PC-9 (cell line): ENCODE measurements at regions not wholly inside any gene's neighbourhood (a gene's known extent, or its start where the extent isn't known, plus 50 kb on each side); places are given as distances from the start of the nearest gene placed in this dataset.
A peak's percentile ranks its signal among the peaks of the same experiment; 100 is the strongest.

Experiments used
- BruUV-seq: library from RNA; stranded (reverse); fragments of 400-500 nt; replicated peaks from 2 replicates; lab custom pipeline; 2021; lab: Mats Ljungman, UMichigan
- CTCF ChIA-PET: fragments of 300-600 bp; sonication (Branson Sonifier 250); formaldehyde crosslinking; loops from one replicate; lab custom pipeline; 2022; ENCODE audit warnings: antibody characterized with exemption; lab: Charles Lee
- POLR2A ChIA-PET: fragments of 300-600 bp; sonication (Branson Sonifier 250); formaldehyde crosslinking; loops from one replicate; lab custom pipeline; 2022; ENCODE audit warnings: antibody characterized with exemption; ENCODE audit not compliant: unreplicated experiment; lab: Charles Lee
- DNase-seq, 2 experiments: peaks; one replicate each; pipeline versions ENCODE4 v3.0.0 to v3.0.0-alpha.2; 2015 to 2022; ENCODE audit warnings: mixed read lengths in 1 of 2
- H2AFZ ChIP-seq: fragments of 200-600 bp; sonication (generic); 2 replicates; pipeline ENCODE4 v1.8.1; 2017; ENCODE audit warnings: antibody characterized with exemption
- H3F3A ChIP-seq: fragments of 200-600 bp; sonication (generic); 2 replicates; pipeline ENCODE4 v1.8.1; 2017; ENCODE audit warnings: antibody characterized with exemption, mild to moderate bottlenecking, low read depth; ENCODE audit not compliant: insufficient read depth
- H3K27ac ChIP-seq: fragments of 200-600 bp; sonication (generic); 2 replicates; pipeline ENCODE4 v1.6.1; 2016; ENCODE audit warnings: mixed run types
- H3K27me3 ChIP-seq: fragments of 200-600 bp; sonication (generic); 2 replicates; pipeline ENCODE4 v1.6.1; 2016; ENCODE audit warnings: low read depth, mixed run types; ENCODE audit not compliant: insufficient read depth
- H3K36me3 ChIP-seq: fragments of 200-600 bp; sonication (generic); 2 replicates; pipeline ENCODE4 v1.6.1; 2016; ENCODE audit warnings: low read depth, mixed run types
- H3K4me1 ChIP-seq: fragments of 200-600 bp; sonication (generic); replicated peaks from 2 replicates; pipeline ENCODE4 v1.6.1; 2016; ENCODE audit warnings: mixed run types; ENCODE audit not compliant: insufficient read depth
- H3K4me2 ChIP-seq: fragments of 200-600 bp; sonication (generic); 2 replicates; pipeline ENCODE4 v1.6.1; 2017; ENCODE audit warnings: mixed run types
- H3K4me3 ChIP-seq: fragments of 200-600 bp; sonication (generic); 2 replicates; pipeline ENCODE4 v1.6.1; 2016; ENCODE audit warnings: mixed run types
- H3K79me2 ChIP-seq: fragments of 200-600 bp; sonication (generic); 2 replicates; pipeline ENCODE4 v1.6.1; 2017; ENCODE audit warnings: low read depth, mixed run types
- H3K9me2 ChIP-seq: fragments of 200-600 bp; sonication (generic); 2 replicates; pipeline ENCODE4 v1.8.1; 2017; ENCODE audit warnings: mild to moderate bottlenecking; ENCODE audit not compliant: insufficient read depth
- H3K9me3 ChIP-seq: fragments of 200-600 bp; sonication (generic); 2 replicates; pipeline ENCODE4 v1.8.1; 2016; ENCODE audit warnings: low read depth; ENCODE audit not compliant: insufficient read depth
- H4K20me1 ChIP-seq: fragments of 200-600 bp; sonication (generic); 2 replicates; pipeline ENCODE4 v1.8.1; 2017; ENCODE audit not compliant: insufficient read depth
- EZH2 ChIP-seq: fragments of 200-600 bp; sonication (generic); IDR thresholded peaks from 2 replicates; pipeline ENCODE4 v1.8.0; 2017; ENCODE audit warnings: antibody characterized with exemption, low read depth
- intact Hi-C: fragments of 100-400 bp; cut with micrococcal nuclease; formaldehyde crosslinking; loops from one replicate; pipeline ENCODE4 v1.10.0; 2022; ENCODE audit not compliant: unreplicated experiment
- TF ChIP-seq, protein P1 (sequence below): fragments of 200-600 bp; sonication (generic); conservative IDR thresholded peaks from 2 replicates; pipeline ENCODE4 v1.6.1; 2017; ENCODE audit warnings: mixed run types, antibody characterized with exemption, mild to moderate bottlenecking, moderate library complexity

DNA sequence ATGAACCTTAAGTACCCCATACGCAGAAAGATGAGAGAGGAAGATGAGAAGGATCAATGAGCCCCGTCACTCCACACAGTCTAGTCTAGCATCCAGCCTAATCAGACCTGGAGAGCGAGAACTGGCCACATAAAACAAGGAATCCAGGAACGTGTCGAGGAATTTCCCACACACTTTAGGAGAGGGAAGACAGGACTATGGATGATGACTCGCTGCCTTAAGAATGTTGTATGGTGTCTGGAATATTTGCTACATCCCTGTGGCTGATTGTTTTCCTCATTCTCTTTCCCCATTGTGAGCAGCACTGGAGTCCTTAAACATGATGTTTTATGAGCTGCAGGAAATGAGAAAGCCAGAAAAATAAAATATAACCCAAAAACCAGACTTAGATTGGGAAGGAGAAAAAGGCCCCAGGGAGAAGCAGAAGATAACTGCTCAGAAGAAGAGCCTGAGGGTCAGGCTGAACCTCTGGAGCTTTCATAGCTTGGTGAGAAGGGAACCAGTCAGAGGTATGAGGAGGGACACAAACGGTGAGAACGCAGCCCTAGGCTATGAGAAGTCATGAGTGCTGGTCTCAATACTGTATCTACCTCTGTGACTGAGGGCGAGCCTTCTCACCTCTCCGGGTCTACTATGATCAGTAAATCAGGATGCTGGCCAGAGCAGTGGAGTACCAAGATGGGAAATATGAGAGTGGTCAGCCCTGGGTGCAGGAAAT lies 139.5 kb upstream of the NOCT start:
- H3K4me2 ChIP-seq = 0 out of 2 replicates have a peak overlapping the region, but pooled peaks have one; percentile 16
- no peaks in the 10 kb centered on the region for H4K20me1 ChIP-seq
- BruUV-seq = no TSS peak
- H3K27ac ChIP-seq = no peak overlapping the region
- H3F3A ChIP-seq = no peaks in the 10 kb centered on the region
- no peaks in the 10 kb centered on the region for H3K27me3 ChIP-seq
- H3K4me1 ChIP-seq = peaks cover 7% of the 10 kb centered on the region
- H2AFZ ChIP-seq = no peak overlapping the region
- H3K4me3 ChIP-seq = no peak overlapping the region
- TF ChIP-seq EZH2 = no peak
- TF ChIP-seq, protein P1, sequence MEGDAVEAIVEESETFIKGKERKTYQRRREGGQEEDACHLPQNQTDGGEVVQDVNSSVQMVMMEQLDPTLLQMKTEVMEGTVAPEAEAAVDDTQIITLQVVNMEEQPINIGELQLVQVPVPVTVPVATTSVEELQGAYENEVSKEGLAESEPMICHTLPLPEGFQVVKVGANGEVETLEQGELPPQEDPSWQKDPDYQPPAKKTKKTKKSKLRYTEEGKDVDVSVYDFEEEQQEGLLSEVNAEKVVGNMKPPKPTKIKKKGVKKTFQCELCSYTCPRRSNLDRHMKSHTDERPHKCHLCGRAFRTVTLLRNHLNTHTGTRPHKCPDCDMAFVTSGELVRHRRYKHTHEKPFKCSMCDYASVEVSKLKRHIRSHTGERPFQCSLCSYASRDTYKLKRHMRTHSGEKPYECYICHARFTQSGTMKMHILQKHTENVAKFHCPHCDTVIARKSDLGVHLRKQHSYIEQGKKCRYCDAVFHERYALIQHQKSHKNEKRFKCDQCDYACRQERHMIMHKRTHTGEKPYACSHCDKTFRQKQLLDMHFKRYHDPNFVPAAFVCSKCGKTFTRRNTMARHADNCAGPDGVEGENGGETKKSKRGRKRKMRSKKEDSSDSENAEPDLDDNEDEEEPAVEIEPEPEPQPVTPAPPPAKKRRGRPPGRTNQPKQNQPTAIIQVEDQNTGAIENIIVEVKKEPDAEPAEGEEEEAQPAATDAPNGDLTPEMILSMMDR = no peak
- H3K9me2 ChIP-seq = no peaks in the 10 kb centered on the region
- H3K36me3 ChIP-seq = no peaks in the 10 kb centered on the region
- no peaks in the 10 kb centered on the region for H3K9me3 ChIP-seq
- peak; percentile 31 to 60 for DNase-seq
- CTCF ChIA-PET = no interaction called here
- H3K79me2 ChIP-seq = no peaks in the 10 kb centered on the region
- POLR2A ChIA-PET = interaction anchor here (0.6 to 0.7 kb wide), 3 partner anchors 22 to 638 kb away, joined by 4 to 8 read pairs (median 5); partner anchors contain the start of gene SLC7A11
- intact Hi-C loops = loop anchor here (1.0 kb wide), 1 partner anchor 21 kb away; no protein-coding TSS in a partner anchor

DNA sequence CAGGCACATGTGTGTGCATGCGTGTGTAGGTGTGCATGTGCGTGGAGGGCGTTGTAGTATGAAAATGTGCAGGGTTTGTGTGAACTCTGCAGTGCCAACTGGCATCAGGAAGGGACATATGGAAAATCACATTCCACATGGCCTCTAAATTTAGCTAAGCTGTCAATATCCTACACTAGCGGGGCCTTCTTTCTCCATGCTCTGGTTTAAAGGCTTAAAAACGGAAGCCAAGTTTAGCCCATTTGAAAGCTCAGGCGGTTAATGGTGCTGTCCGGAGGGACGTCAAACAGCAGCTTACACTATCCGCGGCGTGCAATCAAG lies 144.1 kb upstream of the NOCT start:
- no peaks in the 10 kb centered on the region for H3K9me2 ChIP-seq
- intact Hi-C loops = loop anchor here (1.0 to 5.0 kb wide), 4 partner anchors 48 to 1051 kb away; no protein-coding TSS in a partner anchor
- H3K9me3 ChIP-seq = no peaks in the 10 kb centered on the region
- H3K36me3 ChIP-seq = no peaks in the 10 kb centered on the region
- ChIA-PET POLR2A (interaction anchor here (0.6 kb wide), 1 partner anchor 39 kb away, joined by 7 read pairs; no protein-coding TSS in a partner anchor), CTCF (interaction anchor here (0.7 to 1.1 kb wide), 5 partner anchors 67 to 836 kb away, joined by 3 to 6 read pairs (median 4); no protein-coding TSS in a partner anchor)
- H3K4me1 ChIP-seq = peaks cover 5% of the 10 kb centered on the region
- BruUV-seq = no TSS peak
- no peaks in the 10 kb centered on the region for H3K27me3 ChIP-seq
- no peak overlapping the region for H2AFZ ChIP-seq
- no peaks in the 10 kb centered on the region for H3F3A ChIP-seq
- H3K27ac ChIP-seq = no peak overlapping the region
- H3K79me2 ChIP-seq = no peaks in the 10 kb centered on the region
- no peak for DNase-seq
- TF ChIP-seq EZH2 = no peak
- TF ChIP-seq, protein P1 = no peak
- no peaks in the 10 kb centered on the region for H4K20me1 ChIP-seq
- H3K4me3 ChIP-seq = no peak overlapping the region
- H3K4me2 ChIP-seq = no peak overlapping the region

DNA sequence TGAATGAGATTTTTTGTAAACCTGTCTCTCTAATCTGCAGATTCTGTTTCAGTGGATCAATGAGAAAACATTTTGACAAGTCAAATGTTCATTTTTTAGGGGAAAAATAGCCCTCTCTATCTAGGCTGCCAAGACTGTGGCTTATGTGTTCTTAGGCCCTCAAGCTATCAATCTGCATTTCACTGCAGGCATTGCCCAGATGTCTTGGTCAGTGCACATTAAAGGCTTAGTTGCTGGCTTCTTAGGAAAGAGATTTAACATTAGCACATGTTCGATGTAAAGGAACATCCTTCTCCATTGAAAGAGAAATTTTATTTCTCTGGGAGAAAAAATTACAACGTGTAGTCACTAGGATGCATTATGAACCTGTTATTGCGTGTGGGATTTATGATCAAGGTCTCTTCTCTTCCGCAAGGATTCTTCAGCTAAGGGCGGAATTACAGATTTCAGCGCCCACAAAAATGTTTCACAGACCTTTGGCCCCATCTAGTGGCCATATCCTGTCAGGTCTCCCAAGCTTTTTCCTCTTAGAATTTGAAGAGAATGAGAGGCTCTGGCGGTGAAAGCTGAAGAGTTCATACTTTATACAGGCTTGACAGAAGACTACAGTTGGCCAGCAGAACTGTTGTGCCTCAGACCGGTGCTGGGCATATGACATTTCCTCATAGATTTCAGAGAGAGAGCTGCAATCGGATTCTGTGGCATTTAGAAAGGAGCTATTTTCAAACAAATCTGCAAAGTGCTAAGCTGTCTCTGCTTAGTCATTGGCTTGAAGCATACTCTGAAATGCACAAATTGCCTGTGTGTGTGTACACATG lies 144.6 kb upstream of the NOCT start:
- BruUV-seq = no TSS peak
- no peak overlapping the region for H2AFZ ChIP-seq
- intact Hi-C loops = loop anchor here (1.0 to 5.0 kb wide), 4 partner anchors 48 to 1051 kb away; no protein-coding TSS in a partner anchor
- H3K4me1 ChIP-seq = no peaks in the 10 kb centered on the region
- no peaks in the 10 kb centered on the region for H4K20me1 ChIP-seq
- H3K27ac ChIP-seq = no peak overlapping the region
- H3K36me3 ChIP-seq = no peaks in the 10 kb centered on the region
- ChIA-PET CTCF (interaction anchor here (0.7 to 1.1 kb wide), 5 partner anchors 67 to 835 kb away, joined by 3 to 6 read pairs (median 4); no protein-coding TSS in a partner anchor), POLR2A (interaction anchor here (0.6 kb wide), 2 partner anchors 39 to 671 kb away, joined by 4 to 7 read pairs; no protein-coding TSS in a partner anchor)
- H3K9me2 ChIP-seq = no peaks in the 10 kb centered on the region
- no peaks in the 10 kb centered on the region for H3F3A ChIP-seq
- H3K27me3 ChIP-seq = no peaks in the 10 kb centered on the region
- DNase-seq = peak; percentile 62 to 65
- H3K4me3 ChIP-seq = no peak overlapping the region
- no peaks in the 10 kb centered on the region for H3K9me3 ChIP-seq
- no peaks in the 10 kb centered on the region for H3K79me2 ChIP-seq
- TF ChIP-seq, protein P1 = peak; percentile 81
- TF ChIP-seq EZH2 = no peak
- H3K4me2 ChIP-seq = 0 out of 2 replicates have a peak overlapping the region, but pooled peaks have one; percentile 21
